NOMO-1 (cell line): ENCODE measurements at regions not wholly inside any gene's neighbourhood (a gene's known extent, or its start where the extent isn't known, plus 50 kb on each side); places are given as distances from the start of the nearest gene placed in this dataset.
"Not testable (repeated sequence)": the region's sequence is repeated elsewhere in the genome, so short reads cannot be mapped to it uniquely, and the experiment has no call there.

ENCODE experiments used
- DNase-seq, 2 experiments: peaks; one replicate each; lab custom pipeline; 2025; ENCODE audit not compliant: unreplicated experiment in 2 of 2; lab: John Stamatoyannopoulos, UW

GRCh38 chr9:65422966-65423690, 138.1 kb upstream of the FOXD4L5 start:
- DNase-seq: not testable (repeated sequence)

GRCh38 chr9:65421486-65421885, 136.5 kb upstream of the FOXD4L5 start:
- DNase-seq: not testable (repeated sequence)

GRCh38 chr9:65420771-65421170, 135.8 kb upstream of the FOXD4L5 start:
- no peak for DNase-seq

- DNase-seq: not testable (repeated sequence)
These were observed 134.0 kb upstream of the FOXD4L5 start for GRCh38 chr9:65418966-65419365.

GRCh38 chr9:65416948-65417347, 131.9 kb upstream of the FOXD4L5 start:
- not testable (repeated sequence) for DNase-seq

- not testable (repeated sequence) for DNase-seq
These were observed 129.2 kb upstream of the FOXD4L5 start for GRCh38 chr9:65414249-65414648.

GRCh38 chr9:65413371-65413770, 128.4 kb upstream of the FOXD4L5 start:
- DNase-seq: not testable (repeated sequence)

GRCh38 chr9:65411901-65412300, 126.9 kb upstream of the FOXD4L5 start:
- DNase-seq: no peak

GRCh38 chr9:65411336-65411735, 126.3 kb upstream of the FOXD4L5 start:
- DNase-seq: no peak

GRCh38 chr9:65410926-65411325, 125.9 kb upstream of the FOXD4L5 start:
- DNase-seq: no peak

- DNase-seq: no peak
These were observed 124.5 kb upstream of the FOXD4L5 start for GRCh38 chr9:65409471-65409980.

GRCh38 chr9:65408806-65409205, 123.8 kb upstream of the FOXD4L5 start:
- DNase-seq: not testable (repeated sequence)

GRCh38 chr9:65406625-65407024, 121.6 kb upstream of the FOXD4L5 start:
- DNase-seq: not testable (repeated sequence)

- not testable (repeated sequence) for DNase-seq
These were observed 120.8 kb upstream of the FOXD4L5 start for GRCh38 chr9:65405766-65406165.

- DNase-seq: no peak
These were observed 120.2 kb upstream of the FOXD4L5 start for GRCh38 chr9:65405253-65405652.

GRCh38 chr9:65404232-65405006, 119.4 kb upstream of the FOXD4L5 start:
- DNase-seq: no peak

- no peak for DNase-seq
These were observed 118.7 kb upstream of the FOXD4L5 start for GRCh38 chr9:65403721-65404120.

- DNase-seq: not testable (repeated sequence)
These were observed 118.1 kb upstream of the FOXD4L5 start for GRCh38 chr9:65403072-65403471.

GRCh38 chr9:65402206-65402870, 117.3 kb upstream of the FOXD4L5 start:
- not testable (repeated sequence) for DNase-seq

GRCh38 chr9:65401456-65402045, 116.5 kb upstream of the FOXD4L5 start:
- not testable (repeated sequence) for DNase-seq

- DNase-seq: no peak
These were observed 115.9 kb upstream of the FOXD4L5 start for GRCh38 chr9:65400886-65401285.
